Breast epithelium (tissue), 4 donors: ENCODE measurements at regions not wholly inside any gene's neighbourhood (a gene's known extent, or its start where the extent isn't known, plus 50 kb on each side); places are given as distances from the start of the nearest gene placed in this dataset.

Experiments used
- DNase-seq, 2 donors: peaks; one replicate each; pipeline ENCODE4 v3.0.0-alpha.2; 2019; ENCODE audit warnings: low spot score in 2 of 2
- H3K27ac ChIP-seq, 2 donors: fragments of 200-600 bp; sonication (generic) in 1 of 2; one replicate each; pipeline ENCODE4 v1.5.1; 2016 to 2019; ENCODE audit warnings: mild to moderate bottlenecking in 1 of 2
- H3K27me3 ChIP-seq, 2 donors: fragments of 200-600 bp; sonication (generic) in 1 of 2; one replicate each; pipeline versions ENCODE4 v1.5.1 to v1.6.0; 2017 to 2019; ENCODE audit warnings: control low read depth in 1 of 2, mild to moderate bottlenecking in 1 of 2
- H3K36me3 ChIP-seq: fragments of 200-600 bp; one replicate; pipeline ENCODE4 v1.5.1; 2019
- H3K4me1 ChIP-seq, 2 donors: fragments of 200-600 bp; sonication (generic); one replicate each; pipeline ENCODE4 v1.5.1; 2016 to 2019; ENCODE audit warnings: control low read depth in 1 of 2
- H3K4me3 ChIP-seq, 3 donors: fragments of 200-600 bp; sonication (generic); 1 replicate in 2 of 3; 2 replicates in 1 of 3; pipeline ENCODE4 v1.5.1; 2016 to 2019; ENCODE audit warnings: mild to moderate bottlenecking in 3 of 3, moderate library complexity in 2 of 3
- H3K9me3 ChIP-seq, 2 donors: fragments of 200-600 bp; sonication (generic) in 1 of 2; one replicate each; pipeline ENCODE4 v1.5.1; 2016 to 2019; ENCODE audit warnings: control low read depth in 1 of 2
- POLR2A ChIP-seq: fragments of 450-650 bp; IDR thresholded peaks from one replicate; pipeline ENCODE4 v1.6.1; 2016; ENCODE audit warnings: antibody characterized with exemption, mild to moderate bottlenecking, moderate library complexity
- POLR2AphosphoS5 ChIP-seq, 3 donors: sonication (generic); formaldehyde crosslinking; IDR thresholded peaks; one replicate each; pipeline ENCODE4 v1.6.1; 2017; ENCODE audit warnings: antibody characterized with exemption in 3 of 3
- intact Hi-C: fragments of 100-400 bp; cut with DNase I; formaldehyde crosslinking; loops from one replicate; pipeline ENCODE4 v1.15.1; 2023; ENCODE audit warnings: low total_unique reads
- TF ChIP-seq, protein P1 (sequence below), 3 donors: fragments of 450-650 bp; IDR thresholded peaks; one replicate each; pipeline ENCODE4 v1.5.1; 2016 to 2017; ENCODE audit warnings: antibody characterized with exemption in 3 of 3, mild to moderate bottlenecking in 3 of 3, moderate library complexity in 3 of 3

DNA sequence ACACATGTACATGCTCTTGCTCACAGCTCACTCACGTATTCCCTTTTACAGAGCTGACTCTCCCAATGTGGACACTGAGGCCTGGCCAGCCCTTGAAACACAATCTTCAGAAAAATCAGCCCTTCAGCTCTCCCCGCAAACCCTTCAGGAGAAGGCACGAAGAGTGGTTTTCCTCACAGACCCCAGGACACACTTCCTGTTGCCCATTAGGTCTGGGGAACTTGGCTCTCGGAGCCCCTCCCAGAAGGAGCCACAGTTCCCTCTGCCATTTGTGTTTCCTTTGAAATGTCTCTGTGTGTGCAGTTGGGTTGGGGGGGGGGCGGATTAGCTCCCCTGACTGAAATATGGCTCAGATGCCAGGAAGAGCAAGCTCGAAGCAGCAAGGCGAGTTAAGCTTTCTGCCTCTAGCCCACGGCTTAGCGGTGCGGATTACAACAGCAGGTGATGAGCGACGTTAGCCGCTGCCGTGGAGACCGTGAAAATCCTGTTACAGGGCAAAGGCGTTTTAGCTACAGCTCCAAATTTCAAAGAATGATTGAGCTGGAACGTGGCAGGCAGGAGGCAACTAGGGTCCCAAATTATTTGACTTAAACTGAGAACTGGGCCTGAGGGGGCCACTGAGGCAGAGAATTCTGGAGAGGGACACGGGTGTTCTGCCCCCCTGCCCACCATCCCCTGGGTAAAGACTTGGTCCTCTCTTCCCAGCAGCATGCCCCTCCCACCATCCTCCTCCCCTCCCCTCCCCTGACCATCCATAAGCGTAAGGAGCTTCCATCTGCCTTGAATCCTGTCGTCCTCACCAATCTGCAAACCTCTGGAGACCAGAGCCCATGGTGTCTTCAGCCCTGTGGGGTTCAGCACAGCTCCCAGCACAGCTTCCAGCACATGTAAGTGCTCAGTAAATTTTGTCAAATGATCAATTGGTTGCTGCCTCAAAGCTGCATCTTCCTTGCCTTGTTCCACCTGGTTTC lies 598.6 kb downstream of the BUD13 start:
- H3K36me3 ChIP-seq = no peaks in the 10 kb centered on the region
- DNase-seq = no peak
- H3K9me3 ChIP-seq = no peaks in the 10 kb centered on the region
- no peaks in the 10 kb centered on the region for H3K27me3 ChIP-seq
- no peak for TF ChIP-seq POLR2A
- TF ChIP-seq, protein P1, sequence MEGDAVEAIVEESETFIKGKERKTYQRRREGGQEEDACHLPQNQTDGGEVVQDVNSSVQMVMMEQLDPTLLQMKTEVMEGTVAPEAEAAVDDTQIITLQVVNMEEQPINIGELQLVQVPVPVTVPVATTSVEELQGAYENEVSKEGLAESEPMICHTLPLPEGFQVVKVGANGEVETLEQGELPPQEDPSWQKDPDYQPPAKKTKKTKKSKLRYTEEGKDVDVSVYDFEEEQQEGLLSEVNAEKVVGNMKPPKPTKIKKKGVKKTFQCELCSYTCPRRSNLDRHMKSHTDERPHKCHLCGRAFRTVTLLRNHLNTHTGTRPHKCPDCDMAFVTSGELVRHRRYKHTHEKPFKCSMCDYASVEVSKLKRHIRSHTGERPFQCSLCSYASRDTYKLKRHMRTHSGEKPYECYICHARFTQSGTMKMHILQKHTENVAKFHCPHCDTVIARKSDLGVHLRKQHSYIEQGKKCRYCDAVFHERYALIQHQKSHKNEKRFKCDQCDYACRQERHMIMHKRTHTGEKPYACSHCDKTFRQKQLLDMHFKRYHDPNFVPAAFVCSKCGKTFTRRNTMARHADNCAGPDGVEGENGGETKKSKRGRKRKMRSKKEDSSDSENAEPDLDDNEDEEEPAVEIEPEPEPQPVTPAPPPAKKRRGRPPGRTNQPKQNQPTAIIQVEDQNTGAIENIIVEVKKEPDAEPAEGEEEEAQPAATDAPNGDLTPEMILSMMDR (IDR thresholded peaks at IDR 0.05) = no peak
- TF ChIP-seq POLR2AphosphoS5 (IDR thresholded peaks at IDR 0.05) = no peak
- intact Hi-C loops = no loop called here
- H3K4me1 ChIP-seq = no peaks in the 10 kb centered on the region
- H3K4me3 ChIP-seq = no peak overlapping the region
- H3K27ac ChIP-seq = no peak overlapping the region

DNA sequence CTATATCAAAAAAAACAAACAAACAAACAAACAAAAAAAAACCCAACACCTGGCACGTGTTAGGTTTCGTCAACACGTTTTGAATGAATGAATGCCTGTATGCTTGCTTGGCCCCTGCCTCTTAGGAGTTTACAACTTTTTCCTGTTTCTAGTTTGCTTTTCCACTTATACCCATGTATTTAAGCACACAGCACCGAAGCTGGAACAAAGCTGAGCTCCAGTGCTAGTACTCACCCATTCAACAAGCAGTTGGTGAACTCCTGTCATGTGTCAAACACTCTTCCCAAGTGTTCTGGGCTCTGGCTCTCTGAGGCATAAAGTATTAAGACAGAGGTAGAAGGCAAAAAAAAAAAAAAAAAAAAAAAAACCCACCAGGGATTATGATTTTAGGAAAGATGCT lies 599.3 kb downstream of the BUD13 start:
- TF ChIP-seq, protein P1 (IDR thresholded peaks at IDR 0.05) = no peak
- TF ChIP-seq POLR2AphosphoS5 (IDR thresholded peaks at IDR 0.05) (no peak), POLR2A (no peak)
- no peaks in the 10 kb centered on the region for H3K9me3 ChIP-seq
- no peaks in the 10 kb centered on the region for H3K36me3 ChIP-seq
- H3K27me3 ChIP-seq = no peaks in the 10 kb centered on the region
- no peak overlapping the region for H3K27ac ChIP-seq
- H3K4me3 ChIP-seq = no peak overlapping the region
- no peak for DNase-seq
- H3K4me1 ChIP-seq = no peaks in the 10 kb centered on the region
- intact Hi-C loops = no loop called here

DNA sequence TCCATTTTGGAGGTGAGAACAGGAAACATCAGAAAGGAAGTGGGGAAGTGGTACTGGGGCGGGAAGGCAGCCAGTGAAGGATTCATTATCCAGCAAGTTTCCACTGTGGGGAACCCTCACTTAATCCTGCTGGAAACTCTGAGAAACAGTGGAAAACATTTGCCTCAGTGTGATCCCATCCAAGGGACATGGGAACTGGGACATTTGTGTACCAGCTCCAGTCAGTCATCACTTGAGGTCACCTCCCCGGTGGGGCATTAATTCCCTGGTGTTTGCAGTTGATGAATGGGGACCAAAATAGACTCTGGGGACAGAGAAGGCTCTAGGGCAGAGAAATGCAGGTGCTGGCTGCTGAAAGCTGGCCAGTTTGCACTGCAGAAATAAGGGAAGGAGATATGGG lies 599.9 kb downstream of the BUD13 start:
- Histone ChIP-seq H3K27me3 (no peaks in the 10 kb centered on the region), H3K4me1 (no peaks in the 10 kb centered on the region), H3K36me3 (no peaks in the 10 kb centered on the region), H3K9me3 (no peaks in the 10 kb centered on the region), H3K4me3 (no peak overlapping the region), H3K27ac (no peak overlapping the region)
- TF ChIP-seq, protein P1 (IDR thresholded peaks at IDR 0.05) = no peak
- TF ChIP-seq POLR2A (no peak), POLR2AphosphoS5 (IDR thresholded peaks at IDR 0.05) (no peak)
- DNase-seq = no peak
- intact Hi-C loops = no loop called here

DNA sequence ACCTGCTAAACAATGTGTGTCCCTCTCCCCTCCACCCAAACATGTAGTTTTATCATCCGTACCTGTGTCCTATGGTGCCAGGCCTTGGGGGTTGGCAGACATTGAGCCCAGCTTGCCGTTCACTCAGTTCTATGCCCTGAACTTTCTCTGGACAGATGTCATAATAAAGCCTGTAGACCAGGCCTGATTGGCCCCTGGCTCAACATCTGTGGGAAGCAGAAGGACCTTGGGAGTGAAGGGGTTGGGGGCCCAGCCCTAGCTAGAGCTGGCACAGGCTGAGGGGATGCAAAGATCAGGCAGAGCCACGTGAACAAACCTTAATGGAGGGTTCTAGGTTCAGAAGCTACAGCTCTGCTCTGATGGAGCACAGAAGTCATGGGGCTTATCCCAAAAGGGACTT lies 600.6 kb downstream of the BUD13 start:
- H3K27ac ChIP-seq = no peak overlapping the region
- no peak for DNase-seq
- intact Hi-C loops = no loop called here
- no peaks in the 10 kb centered on the region for H3K27me3 ChIP-seq
- no peaks in the 10 kb centered on the region for H3K4me1 ChIP-seq
- no peaks in the 10 kb centered on the region for H3K36me3 ChIP-seq
- TF ChIP-seq, protein P1 (IDR thresholded peaks at IDR 0.05) = no peak
- no peak for TF ChIP-seq POLR2A
- no peak for TF ChIP-seq POLR2AphosphoS5 (IDR thresholded peaks at IDR 0.05)
- no peaks in the 10 kb centered on the region for H3K9me3 ChIP-seq
- no peak overlapping the region for H3K4me3 ChIP-seq
